ENCODE measurements at regions not wholly inside any gene's neighbourhood (a gene's known extent, or its start where the extent isn't known, plus 50 kb on each side); places are given as distances from the start of the nearest gene placed in this dataset.
"Not testable (repeated sequence)": the region's sequence is repeated elsewhere in the genome, so short reads cannot be mapped to it uniquely, and the experiment has no call there.

GRCh38 chr4:60404027-60404426, 796.1 kb upstream of the ADGRL3 start:
- Histone ChIP-seq H3K9me3 (no peaks in the 10 kb centered on the region), H3K36me3 (no peaks in the 10 kb centered on the region), H3K27me3 (no peaks in the 10 kb centered on the region), H3K27ac (no peak overlapping the region), H3K4me3 (no peak overlapping the region), H3K4me1 (no peaks in the 10 kb centered on the region)
- no peak for TF ChIP-seq POLR2A (IDR thresholded peaks at IDR 0.05)
- TF ChIP-seq, protein P1, sequence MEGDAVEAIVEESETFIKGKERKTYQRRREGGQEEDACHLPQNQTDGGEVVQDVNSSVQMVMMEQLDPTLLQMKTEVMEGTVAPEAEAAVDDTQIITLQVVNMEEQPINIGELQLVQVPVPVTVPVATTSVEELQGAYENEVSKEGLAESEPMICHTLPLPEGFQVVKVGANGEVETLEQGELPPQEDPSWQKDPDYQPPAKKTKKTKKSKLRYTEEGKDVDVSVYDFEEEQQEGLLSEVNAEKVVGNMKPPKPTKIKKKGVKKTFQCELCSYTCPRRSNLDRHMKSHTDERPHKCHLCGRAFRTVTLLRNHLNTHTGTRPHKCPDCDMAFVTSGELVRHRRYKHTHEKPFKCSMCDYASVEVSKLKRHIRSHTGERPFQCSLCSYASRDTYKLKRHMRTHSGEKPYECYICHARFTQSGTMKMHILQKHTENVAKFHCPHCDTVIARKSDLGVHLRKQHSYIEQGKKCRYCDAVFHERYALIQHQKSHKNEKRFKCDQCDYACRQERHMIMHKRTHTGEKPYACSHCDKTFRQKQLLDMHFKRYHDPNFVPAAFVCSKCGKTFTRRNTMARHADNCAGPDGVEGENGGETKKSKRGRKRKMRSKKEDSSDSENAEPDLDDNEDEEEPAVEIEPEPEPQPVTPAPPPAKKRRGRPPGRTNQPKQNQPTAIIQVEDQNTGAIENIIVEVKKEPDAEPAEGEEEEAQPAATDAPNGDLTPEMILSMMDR (IDR thresholded peaks at IDR 0.05) = no peak
- WGBS, 2 donors = 0 to 36% methylated on average over 1 of the region's 1 CpG
- intact Hi-C loops (cut with DNase I) = no loop called here
- no peak for DNase-seq

DNA sequence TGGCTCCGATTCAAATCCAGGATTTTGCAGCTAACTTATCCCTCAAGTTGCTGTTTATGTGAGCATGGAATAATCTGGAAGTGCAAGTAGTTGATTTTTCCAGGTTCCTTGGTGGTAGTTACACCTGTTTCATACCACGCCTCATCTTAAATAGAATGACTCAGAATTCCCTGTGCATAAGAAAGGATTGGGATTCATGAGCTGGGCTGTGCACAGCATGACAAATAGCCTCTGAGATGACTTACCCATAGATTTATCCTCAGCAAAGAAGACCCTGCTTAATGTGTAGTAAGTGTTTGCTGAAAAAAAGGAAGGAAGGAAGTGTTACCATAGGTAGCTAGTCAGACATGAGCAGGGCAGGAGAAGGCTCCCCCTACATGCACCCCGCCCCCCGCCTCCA, 777.7 kb upstream of the ADGRL3 start:
- intact Hi-C loops (cut with DNase I) = no loop called here
- Histone ChIP-seq H3K27ac (no peak overlapping the region), H3K27me3 (no peaks in the 10 kb centered on the region), H3K9me3 (no peaks in the 10 kb centered on the region), H3K36me3 (no peaks in the 10 kb centered on the region), H3K4me1 (no peaks in the 10 kb centered on the region), H3K4me3 (no peak overlapping the region)
- 64 to 76% methylated on average over 4 of the region's 4 CpGs for WGBS, 2 donors
- DNase-seq = no peak
- TF ChIP-seq, protein P1 (IDR thresholded peaks at IDR 0.05) = no peak
- TF ChIP-seq POLR2A (IDR thresholded peaks at IDR 0.05) = no peak

DNA sequence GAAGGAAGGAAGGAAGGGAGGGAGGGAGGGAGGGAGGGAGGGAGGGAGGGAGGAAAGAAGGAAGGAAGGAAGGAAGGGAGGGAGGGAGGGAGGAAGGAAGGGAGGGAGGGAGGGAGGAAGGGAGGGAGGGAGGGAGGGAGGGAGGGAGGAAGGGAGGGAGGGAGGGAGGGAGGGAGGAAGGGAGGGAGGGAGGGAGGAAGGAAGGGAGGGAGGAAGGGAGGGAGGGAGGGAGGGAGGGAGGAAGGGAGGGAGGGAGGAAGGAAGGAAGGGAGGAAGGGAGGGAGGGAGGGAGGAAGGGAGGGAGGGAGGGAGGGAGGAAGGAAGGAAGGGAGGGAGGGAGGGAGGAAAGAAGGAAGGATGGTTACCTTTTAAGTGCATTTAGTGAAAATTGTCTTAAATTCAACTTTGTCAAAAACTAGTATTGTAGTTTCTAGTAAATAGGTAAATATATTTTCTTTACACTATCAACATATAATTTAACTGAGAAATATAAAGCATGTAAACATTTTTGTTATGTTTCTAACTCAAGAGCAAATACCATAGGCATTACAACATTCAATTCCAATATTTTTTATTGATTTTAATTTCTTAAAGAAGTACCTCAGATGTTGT, 776.4 kb upstream of the ADGRL3 start:
- H3K4me1 ChIP-seq; intact Hi-C loops (cut with DNase I); H3K27ac ChIP-seq; H3K36me3 ChIP-seq; H3K27me3 ChIP-seq; H3K4me3 ChIP-seq; H3K9me3 ChIP-seq; DNase-seq: not testable (repeated sequence)

- no peaks in the 10 kb centered on the region for H3K27me3 ChIP-seq
- WGBS, 2 donors = 82 to 88% methylated on average over 1 of the region's 1 CpG
- DNase-seq = no peak
- H3K27ac ChIP-seq = no peak overlapping the region
- intact Hi-C loops (cut with DNase I) = no loop called here
- H3K9me3 ChIP-seq = no peaks in the 10 kb centered on the region
- H3K36me3 ChIP-seq = no peaks in the 10 kb centered on the region
- no peak overlapping the region for H3K4me3 ChIP-seq
- TF ChIP-seq, protein P1 (IDR thresholded peaks at IDR 0.05) = no peak
- TF ChIP-seq POLR2A (IDR thresholded peaks at IDR 0.05) = no peak
- H3K4me1 ChIP-seq = no peaks in the 10 kb centered on the region
Measured at GRCh38 chr4:60432911-60433310, 767.2 kb upstream of the ADGRL3 start.

GRCh38 chr4:60443068-60443467, 757.1 kb upstream of the ADGRL3 start:
- Histone ChIP-seq H3K27ac (no peak overlapping the region), H3K36me3 (no peaks in the 10 kb centered on the region), H3K27me3 (no peaks in the 10 kb centered on the region), H3K4me3 (no peak overlapping the region), H3K4me1 (no peaks in the 10 kb centered on the region), H3K9me3 (no peaks in the 10 kb centered on the region)
- intact Hi-C loops (cut with DNase I) = no loop called here
- TF ChIP-seq, protein P1 (IDR thresholded peaks at IDR 0.05) = no peak
- no peak for TF ChIP-seq POLR2A (IDR thresholded peaks at IDR 0.05)
- DNase-seq = no peak

GRCh38 chr4:60443796-60444195, 756.3 kb upstream of the ADGRL3 start:
- Histone ChIP-seq H3K27ac (no peak overlapping the region), H3K36me3 (no peaks in the 10 kb centered on the region), H3K27me3 (no peaks in the 10 kb centered on the region), H3K9me3 (no peaks in the 10 kb centered on the region), H3K4me1 (no peaks in the 10 kb centered on the region), H3K4me3 (no peak overlapping the region)
- DNase-seq = no peak
- intact Hi-C loops (cut with DNase I) = no loop called here
- TF ChIP-seq POLR2A (IDR thresholded peaks at IDR 0.05) = no peak
- TF ChIP-seq, protein P1 (IDR thresholded peaks at IDR 0.05) = no peak
